OCI-LY1 (cell line): ENCODE measurements at regions not wholly inside any gene's neighbourhood (a gene's known extent, or its start where the extent isn't known, plus 50 kb on each side); places are given as distances from the start of the nearest gene placed in this dataset.

Experiments
- H2AFZ ChIP-seq: fragments of 200-600 bp; sonication (generic), shearing (Covaris generic); 2 replicates; pipeline ENCODE4 v1.6.0; 2014; ENCODE audit warnings: antibody characterized with exemption, mild to moderate bottlenecking, low read length
- H3F3A ChIP-seq: fragments of 200-600 bp; sonication (generic), shearing (Covaris generic); 2 replicates; pipeline ENCODE4 v1.6.0; 2014; ENCODE audit warnings: mild to moderate bottlenecking, antibody characterized with exemption, low read length, moderate library complexity; ENCODE audit not compliant: insufficient read depth
- H3K27ac ChIP-seq: fragments of 200-600 bp; sonication (generic); 2 replicates; pipeline ENCODE4 v1.5.1; 2014; ENCODE audit warnings: low read length, mixed run types, mild to moderate bottlenecking, low read depth; ENCODE audit not compliant: poor library complexity, severe bottlenecking
- H3K27me3 ChIP-seq: fragments of 200-600 bp; sonication (generic); 2 replicates; pipeline ENCODE4 v1.6.0; 2014; ENCODE audit warnings: antibody characterized with exemption, mild to moderate bottlenecking, low read length, moderate library complexity; ENCODE audit not compliant: insufficient read depth
- H3K36me3 ChIP-seq: fragments of 200-600 bp; sonication (generic); 2 replicates; pipeline ENCODE4 v1.6.1; 2014; ENCODE audit warnings: mild to moderate bottlenecking, antibody characterized with exemption, low read length, moderate library complexity, mixed read lengths; ENCODE audit not compliant: insufficient read depth
- H3K4me1 ChIP-seq: fragments of 200-600 bp; sonication (generic); 2 replicates; pipeline ENCODE4 v1.5.1; 2014; ENCODE audit warnings: mild to moderate bottlenecking, low read length, moderate library complexity; ENCODE audit not compliant: insufficient read depth, severe bottlenecking
- H3K4me2 ChIP-seq: fragments of 200-600 bp; sonication (generic), shearing (Covaris generic); 2 replicates; pipeline ENCODE4 v1.6.1; 2014; ENCODE audit warnings: low read length
- H3K4me3 ChIP-seq: fragments of 200-600 bp; sonication (generic); 2 replicates; pipeline ENCODE4 v1.5.1; 2014; ENCODE audit warnings: low read length, low read depth, mild to moderate bottlenecking, mixed read lengths; ENCODE audit not compliant: poor library complexity, severe bottlenecking
- H3K79me2 ChIP-seq: fragments of 200-600 bp; shearing (Covaris generic); 2 replicates; pipeline ENCODE4 v1.6.1; 2016; ENCODE audit warnings: mixed run types, low read length, mixed read lengths; ENCODE audit not compliant: insufficient read depth
- H3K9ac ChIP-seq: fragments of 200-600 bp; sonication (generic), shearing (Covaris generic); 2 replicates; pipeline ENCODE4 v1.6.1; 2014; ENCODE audit warnings: mild to moderate bottlenecking, low read length, mixed read lengths
- H3K9me2 ChIP-seq: fragments of 200-600 bp; sonication (generic), shearing (Covaris generic); 2 replicates; pipeline ENCODE4 v1.6.1; 2014; ENCODE audit warnings: low read depth, mild to moderate bottlenecking, low read length, mixed read lengths
- H3K9me3 ChIP-seq: fragments of 200-600 bp; shearing (Covaris generic); 2 replicates; pipeline ENCODE4 v1.6.1; 2014; ENCODE audit warnings: low read length, mixed read lengths
- H4K20me1 ChIP-seq: fragments of 200-600 bp; sonication (generic), shearing (Covaris generic); 2 replicates; pipeline ENCODE4 v1.6.0; 2016; ENCODE audit warnings: mild to moderate bottlenecking, low read length; ENCODE audit not compliant: insufficient read depth
- CTCF ChIP-seq: fragments of 200-600 bp; sonication (generic), shearing (Covaris generic); IDR thresholded peaks from 2 replicates; pipeline ENCODE4 v1.5.1; 2017; ENCODE audit warnings: mild to moderate bottlenecking, antibody characterized with exemption, low read length, moderate library complexity, mixed read lengths
- EZH2 ChIP-seq: fragments of 200-600 bp; sonication (generic), shearing (Covaris generic); IDR thresholded peaks from 2 replicates; pipeline ENCODE4 v1.8.0; 2017; ENCODE audit warnings: borderline replicate concordance, mixed run types, mild to moderate bottlenecking, antibody characterized with exemption, low read length, moderate library complexity, mixed read lengths

GRCh38 chr4:64780664-64781063, 371.4 kb upstream of the TECRL start:
- no peaks in the 10 kb centered on the region for H3F3A ChIP-seq
- no peaks in the 10 kb centered on the region for H3K79me2 ChIP-seq
- no peaks in the 10 kb centered on the region for H3K27me3 ChIP-seq
- no peak overlapping the region for H3K4me2 ChIP-seq
- H3K4me1 ChIP-seq, result no peaks in the 10 kb centered on the region
- H2AFZ ChIP-seq, result no peak overlapping the region
- no peak for TF ChIP-seq CTCF
- TF ChIP-seq EZH2, result no peak
- H4K20me1 ChIP-seq, result no peaks in the 10 kb centered on the region
- H3K27ac ChIP-seq, result no peak overlapping the region
- no peaks in the 10 kb centered on the region for H3K9me2 ChIP-seq
- no peak overlapping the region for H3K4me3 ChIP-seq
- no peaks in the 10 kb centered on the region for H3K9me3 ChIP-seq
- no peaks in the 10 kb centered on the region for H3K36me3 ChIP-seq
- no peak overlapping the region for H3K9ac ChIP-seq

- no peak overlapping the region for H2AFZ ChIP-seq
- no peak overlapping the region for H3K4me3 ChIP-seq
- TF ChIP-seq EZH2 (no peak), CTCF (no peak)
- H3K27ac ChIP-seq, result no peak overlapping the region
- H3K9ac ChIP-seq, result no peak overlapping the region
- no peaks in the 10 kb centered on the region for H3F3A ChIP-seq
- no peaks in the 10 kb centered on the region for H3K4me1 ChIP-seq
- H4K20me1 ChIP-seq, result no peaks in the 10 kb centered on the region
- no peaks in the 10 kb centered on the region for H3K9me3 ChIP-seq
- H3K79me2 ChIP-seq, result no peaks in the 10 kb centered on the region
- H3K27me3 ChIP-seq, result no peaks in the 10 kb centered on the region
- no peak overlapping the region for H3K4me2 ChIP-seq
- no peaks in the 10 kb centered on the region for H3K9me2 ChIP-seq
- H3K36me3 ChIP-seq, result no peaks in the 10 kb centered on the region
These were observed 368.0 kb upstream of the TECRL start for GRCh38 chr4:64777286-64777685.

GRCh38 chr4:64776820-64777219, 367.6 kb upstream of the TECRL start:
- Histone ChIP-seq H3K9me2 (no peaks in the 10 kb centered on the region), H3K4me1 (no peaks in the 10 kb centered on the region), H3K27ac (no peak overlapping the region), H3K4me3 (no peak overlapping the region), H3K79me2 (no peaks in the 10 kb centered on the region), H3K27me3 (no peaks in the 10 kb centered on the region), H3K9ac (no peak overlapping the region), H3K4me2 (no peak overlapping the region), H4K20me1 (no peaks in the 10 kb centered on the region), H2AFZ (no peak overlapping the region), H3F3A (no peaks in the 10 kb centered on the region), H3K36me3 (no peaks in the 10 kb centered on the region), H3K9me3 (no peaks in the 10 kb centered on the region)
- TF ChIP-seq CTCF, result no peak
- no peak for TF ChIP-seq EZH2
